Neural cell (in vitro differentiated cells): ENCODE measurements at regions not wholly inside any gene's neighbourhood (a gene's known extent, or its start where the extent isn't known, plus 50 kb on each side); places are given as distances from the start of the nearest gene placed in this dataset.

Source experiments
- H2AFZ ChIP-seq: fragments of 200-600, 300-800 bp; sonication (generic), shearing (Covaris generic); 2 replicates; pipeline ENCODE4 v1.6.0; 2014; ENCODE audit warnings: low read depth, mild to moderate bottlenecking, antibody characterized with exemption, low read length, moderate library complexity
- H3F3A ChIP-seq: fragments of 200-600 bp; shearing (Covaris generic); 2 replicates; pipeline ENCODE4 v1.6.1; 2016; ENCODE audit warnings: mild to moderate bottlenecking, moderate library complexity, mixed read lengths, antibody characterized with exemption, low read length; ENCODE audit not compliant: insufficient read depth, poor library complexity, severe bottlenecking
- H3K27ac ChIP-seq: fragments of 200-600, 300-800 bp; sonication (generic), shearing (Covaris generic); 2 replicates; pipeline ENCODE4 v1.5.1; 2014; ENCODE audit warnings: mild to moderate bottlenecking, low read length, moderate library complexity
- H3K27me3 ChIP-seq: fragments of 300-800, 200-600 bp; sonication (generic), shearing (Covaris generic); 2 replicates; pipeline ENCODE4 v1.6.0; 2014; ENCODE audit warnings: mild to moderate bottlenecking, low read depth, low read length, moderate library complexity; ENCODE audit not compliant: insufficient read depth
- H3K36me3 ChIP-seq: fragments of 300-800, 200-600 bp; sonication (generic), shearing (Covaris generic); 2 replicates; pipeline ENCODE4 v1.5.1; 2014; ENCODE audit warnings: mild to moderate bottlenecking, antibody characterized with exemption, low read length, moderate library complexity; ENCODE audit not compliant: insufficient read depth
- H3K4me2 ChIP-seq: fragments of 300-800, 200-600 bp; sonication (generic), shearing (Covaris generic); 2 replicates; pipeline ENCODE4 v1.6.0; 2014; ENCODE audit warnings: mild to moderate bottlenecking, low read length
- H3K4me3 ChIP-seq: fragments of 300-800, 200-600 bp; sonication (generic), shearing (Covaris generic); 2 replicates; pipeline ENCODE4 v1.5.1; 2014; ENCODE audit warnings: mild to moderate bottlenecking, low read length, moderate library complexity
- H3K79me2 ChIP-seq: fragments of 200-600 bp; shearing (Covaris generic); replicated peaks from 2 replicates; pipeline ENCODE4 v1.6.0; 2014; ENCODE audit warnings: mild to moderate bottlenecking, low read length, moderate library complexity; ENCODE audit not compliant: insufficient read depth
- H3K9ac ChIP-seq: fragments of 300-800, 200-600 bp; sonication (generic), shearing (Covaris generic); 2 replicates; pipeline ENCODE4 v1.6.1; 2016; ENCODE audit warnings: mild to moderate bottlenecking, low read length, mixed read lengths
- H3K9me2 ChIP-seq: fragments of 200-600 bp; shearing (Covaris generic); 2 replicates; pipeline ENCODE4 v1.6.1; 2016; ENCODE audit warnings: mild to moderate bottlenecking, low read length, mixed read lengths; ENCODE audit not compliant: insufficient read depth
- H3K9me3 ChIP-seq: fragments of 200-600, 300-800 bp; sonication (generic), shearing (Covaris generic); 2 replicates; pipeline ENCODE4 v1.6.1; 2016; ENCODE audit warnings: mild to moderate bottlenecking, mixed run types, low read length, moderate library complexity, mixed read lengths
- H4K20me1 ChIP-seq: fragments of 200-600 bp; shearing (Covaris generic); 2 replicates; pipeline ENCODE4 v1.6.1; 2016; ENCODE audit warnings: mild to moderate bottlenecking, mixed run types; ENCODE audit not compliant: insufficient read depth
- CTCF ChIP-seq: fragments of 450-650 bp; IDR thresholded peaks from 2 replicates; pipeline ENCODE4 v1.5.1; 2014; ENCODE audit warnings: antibody characterized with exemption, mild to moderate bottlenecking, moderate library complexity; ENCODE audit not compliant: poor library complexity, severe bottlenecking
- EP300 ChIP-seq: fragments of 450-650 bp; conservative IDR thresholded peaks from 2 replicates; pipeline ENCODE4 v1.6.1; 2014; ENCODE audit warnings: antibody characterized with exemption, mild to moderate bottlenecking, moderate library complexity; ENCODE audit not compliant: poor library complexity, severe bottlenecking
- EZH2 ChIP-seq: fragments of 200-600, 300-800 bp; shearing (Covaris generic), sonication (generic); IDR thresholded peaks from 2 replicates; pipeline ENCODE4 v1.6.1; 2014; ENCODE audit warnings: antibody characterized with exemption, low read length, borderline replicate concordance, mild to moderate bottlenecking; ENCODE audit not compliant: insufficient read depth, poor library complexity, severe bottlenecking
- MXI1 ChIP-seq: fragments of 450-650 bp; conservative IDR thresholded peaks from 2 replicates; pipeline ENCODE4 v1.6.1; 2014; ENCODE audit warnings: antibody characterized with exemption, mild to moderate bottlenecking; ENCODE audit not compliant: poor library complexity, severe bottlenecking
- POLR2AphosphoS5 ChIP-seq: IDR thresholded peaks from 2 replicates; pipeline ENCODE4 v1.6.1; 2012
- RAD21 ChIP-seq: fragments of 450-650 bp; conservative IDR thresholded peaks from 2 replicates; pipeline ENCODE4 v1.6.1; 2014; ENCODE audit warnings: antibody characterized with exemption, mild to moderate bottlenecking, moderate library complexity
- REST ChIP-seq: IDR thresholded peaks from 2 replicates; pipeline ENCODE4 v1.6.1; 2012; ENCODE audit warnings: borderline replicate concordance
- SMC3 ChIP-seq: fragments of 450-650 bp; conservative IDR thresholded peaks from 2 replicates; pipeline ENCODE4 v1.6.1; 2014; ENCODE audit warnings: antibody characterized with exemption, mild to moderate bottlenecking, moderate library complexity; ENCODE audit not compliant: poor library complexity
- TAF1 ChIP-seq: IDR thresholded peaks from 2 replicates; pipeline ENCODE4 v1.6.1; 2012; ENCODE audit warnings: low read depth

- Histone ChIP-seq H3K27me3 (no peaks in the 10 kb centered on the region), H3K27ac (no peak overlapping the region), H3K9me3 (no peaks in the 10 kb centered on the region), H4K20me1 (no peaks in the 10 kb centered on the region), H3K79me2 (no peaks in the 10 kb centered on the region), H3F3A (no peaks in the 10 kb centered on the region), H3K36me3 (no peaks in the 10 kb centered on the region), H3K9me2 (no peaks in the 10 kb centered on the region), H3K4me2 (no peak overlapping the region), H3K4me3 (no peak overlapping the region), H2AFZ (no peak overlapping the region), H3K9ac (no peak overlapping the region)
- no peak for TF ChIP-seq EP300
- TF ChIP-seq POLR2AphosphoS5, result no peak
- TF ChIP-seq REST, result no peak
- TF ChIP-seq TAF1, result no peak
- TF ChIP-seq SMC3, result no peak
- no peak for TF ChIP-seq RAD21
- TF ChIP-seq MXI1, result no peak
- no peak for TF ChIP-seq EZH2
- TF ChIP-seq CTCF, result no peak
Observed at GRCh38 chr6:96743496-96743895, 93.8 kb downstream of the GPR63 start.

- H3F3A ChIP-seq, result no peaks in the 10 kb centered on the region
- H3K4me3 ChIP-seq, result no peak overlapping the region
- H3K9ac ChIP-seq, result no peak overlapping the region
- H3K79me2 ChIP-seq, result no peaks in the 10 kb centered on the region
- H3K4me2 ChIP-seq, result no peak overlapping the region
- no peaks in the 10 kb centered on the region for H3K36me3 ChIP-seq
- H4K20me1 ChIP-seq, result no peaks in the 10 kb centered on the region
- H3K27ac ChIP-seq, result no peak overlapping the region
- H3K9me3 ChIP-seq, result no peaks in the 10 kb centered on the region
- H3K27me3 ChIP-seq, result no peaks in the 10 kb centered on the region
- TF ChIP-seq EZH2, result no peak
- TF ChIP-seq MXI1, result no peak
- TF ChIP-seq SMC3, result no peak
- no peak for TF ChIP-seq POLR2AphosphoS5
- peak; percentile 23 for TF ChIP-seq EP300
- no peak overlapping the region for H2AFZ ChIP-seq
- no peaks in the 10 kb centered on the region for H3K9me2 ChIP-seq
Observed at GRCh38 chr6:96742702-96743101, 94.6 kb downstream of the GPR63 start.

GRCh38 chr6:96735332-96735731 is 101.9 kb downstream of the GPR63 start:
- H3K36me3 ChIP-seq, result no peaks in the 10 kb centered on the region
- no peak for TF ChIP-seq TAF1
- TF ChIP-seq MXI1, result no peak
- no peak for TF ChIP-seq POLR2AphosphoS5
- TF ChIP-seq EZH2, result no peak
- TF ChIP-seq SMC3, result no peak
- no peak for TF ChIP-seq EP300
- TF ChIP-seq REST, result no peak
- no peak for TF ChIP-seq CTCF
- TF ChIP-seq RAD21, result no peak
- H3K27ac ChIP-seq, result no peak overlapping the region
- no peaks in the 10 kb centered on the region for H3F3A ChIP-seq
- H2AFZ ChIP-seq, result no peak overlapping the region
- no peaks in the 10 kb centered on the region for H3K9me3 ChIP-seq
- no peak overlapping the region for H3K4me3 ChIP-seq
- no peaks in the 10 kb centered on the region for H3K27me3 ChIP-seq
- no peaks in the 10 kb centered on the region for H3K9me2 ChIP-seq
- no peak overlapping the region for H3K9ac ChIP-seq
- no peaks in the 10 kb centered on the region for H3K79me2 ChIP-seq
- H3K4me2 ChIP-seq, result no peak overlapping the region
- no peaks in the 10 kb centered on the region for H4K20me1 ChIP-seq
